SK-N-SH (cell line): ENCODE measurements at regions not wholly inside any gene's neighbourhood (a gene's known extent, or its start where the extent isn't known, plus 50 kb on each side); places are given as distances from the start of the nearest gene placed in this dataset.

Experiments
- CTCF ChIA-PET: fragments of 300-600, 350-600 bp; formaldehyde crosslinking; extraction: SDS; loops from one replicate; lab custom pipeline; 2021; lab: Yijun Ruan, JAX
- POLR2A ChIA-PET: fragments of 350-600 bp; sonication (Branson Sonifier 250); formaldehyde crosslinking; extraction: SDS; loops from one replicate; lab custom pipeline; 2020; ENCODE audit warnings: antibody characterized with exemption, inconsistent platforms; lab: Yijun Ruan, JAX
- DNase-seq: peaks from one replicate; pipeline ENCODE4 v3.0.0; 2012
- H2AFZ ChIP-seq: fragments of 200-600 bp; sonication (generic); 2 replicates; pipeline ENCODE4 v1.8.1; 2016; ENCODE audit warnings: antibody characterized with exemption, mild to moderate bottlenecking, low read depth
- H3F3A ChIP-seq: fragments of 200-600 bp; sonication (generic); replicated peaks from 2 replicates; pipeline ENCODE3; 2016; ENCODE audit warnings: antibody characterized with exemption, mild to moderate bottlenecking; ENCODE audit not compliant: insufficient read depth
- H3K27ac ChIP-seq, 2 experiments: fragments of 200-500 bp in 1 of 2; fragments of 200-600 bp in 1 of 2; sonication (Bioruptor generic) in 1 of 2; sonication (generic), shearing (Covaris generic) in 1 of 2; 2 replicates each; pipeline versions ENCODE4 v1.5.1 to v1.6.1; 2014 to 2016; ENCODE audit warnings: low read depth in 2 of 2, inconsistent platforms in 1 of 2, low read length in 1 of 2, mild to moderate bottlenecking in 1 of 2, mixed read lengths in 1 of 2
- H3K27me3 ChIP-seq: fragments of 200-600 bp; sonication (generic), shearing (Covaris generic); 2 replicates; pipeline ENCODE4 v1.6.1; 2016; ENCODE audit warnings: mixed run types; ENCODE audit not compliant: insufficient read depth
- H3K36me3 ChIP-seq, 2 experiments: fragments of 200-500 bp in 1 of 2; fragments of 200-600 bp in 1 of 2; sonication (Bioruptor generic) in 1 of 2; sonication (generic) in 1 of 2; replicated peaks in 1 of 2; 2 replicates each; pipeline versions ENCODE3 to v1.5.1; 2014 to 2016; ENCODE audit warnings: low read length in 1 of 2, mild to moderate bottlenecking in 1 of 2; ENCODE audit not compliant: insufficient read depth in 2 of 2, control insufficient read depth in 1 of 2
- H3K4me1 ChIP-seq, 2 experiments: fragments of 200-500 bp in 1 of 2; fragments of 200-600 bp in 1 of 2; sonication (Bioruptor generic) in 1 of 2; sonication (generic), shearing (Covaris generic) in 1 of 2; 2 replicates each; pipeline versions ENCODE4 v1.5.1 to v1.6.1; 2014 to 2016; ENCODE audit warnings: low read depth in 1 of 2, low read length in 1 of 2, mixed run types in 1 of 2; ENCODE audit not compliant: insufficient read depth in 2 of 2, control insufficient read depth in 1 of 2
- H3K4me2 ChIP-seq: fragments of 200-600 bp; sonication (generic), shearing (Covaris generic); 2 replicates; pipeline ENCODE4 v1.6.1; 2017; ENCODE audit warnings: mixed run types
- H3K4me3 ChIP-seq, 2 experiments: fragments of 200-500 bp in 1 of 2; fragments of 200-600 bp in 1 of 2; sonication (Bioruptor generic) in 1 of 2; sonication (generic), shearing (Covaris generic) in 1 of 2; 2 replicates each; pipeline versions ENCODE4 v1.5.1 to v1.8.1; 2014 to 2016; ENCODE audit warnings: low read depth in 2 of 2, inconsistent platforms in 1 of 2, low read length in 1 of 2, mild to moderate bottlenecking in 1 of 2, mixed read lengths in 1 of 2, moderate library complexity in 1 of 2
- H3K79me2 ChIP-seq: fragments of 200-600 bp; sonication (generic); 2 replicates; pipeline ENCODE4 v1.8.1; 2017; ENCODE audit warnings: mild to moderate bottlenecking; ENCODE audit not compliant: insufficient read depth
- H3K9ac ChIP-seq: fragments of 200-600 bp; sonication (generic); 2 replicates; pipeline ENCODE4 v1.6.1; 2017; ENCODE audit warnings: mixed run types
- H3K9me2 ChIP-seq: fragments of 200-600 bp; sonication (generic); 2 replicates; pipeline ENCODE4 v1.6.1; 2017; ENCODE audit warnings: mixed run types
- H3K9me3 ChIP-seq: fragments of 200-600 bp; sonication (generic); 2 replicates; pipeline ENCODE4 v1.6.1; 2017; ENCODE audit warnings: mixed run types, mild to moderate bottlenecking, moderate library complexity
- H4K20me1 ChIP-seq: fragments of 200-600 bp; sonication (generic); 2 replicates; pipeline ENCODE4 v1.6.1; 2017; ENCODE audit warnings: mild to moderate bottlenecking, mixed run types; ENCODE audit not compliant: insufficient read depth
- ELF1 ChIP-seq: IDR thresholded peaks from 2 replicates; pipeline ENCODE4 v1.4.0; 2012
- EZH2phosphoT487 ChIP-seq: fragments of 200-600 bp; sonication (generic); IDR thresholded peaks from 2 replicates; pipeline ENCODE4 v1.6.1; 2017; ENCODE audit warnings: low read depth, mixed run types, mild to moderate bottlenecking, antibody characterized with exemption, moderate library complexity, borderline replicate concordance
- FOXJ3 ChIP-seq: sonication (generic); formaldehyde crosslinking; IDR thresholded peaks from 2 replicates; pipeline ENCODE4 v1.5.1; 2020; ENCODE audit warnings: mild to moderate bottlenecking, missing genetic modification reagents
- GABPA ChIP-seq: IDR thresholded peaks from 2 replicates; pipeline ENCODE4 v1.4.0; 2012; ENCODE audit warnings: low read depth, mild to moderate bottlenecking
- GATA2 ChIP-seq: sonication (generic); formaldehyde crosslinking; IDR thresholded peaks from 2 replicates; pipeline ENCODE4 v1.5.0; 2020; ENCODE audit warnings: mild to moderate bottlenecking, missing genetic modification reagents
- IRF3 ChIP-seq: fragments of 150-350 bp; IDR thresholded peaks from 2 replicates; pipeline ENCODE4 v1.6.1; 2016; ENCODE audit warnings: mild to moderate bottlenecking, low read depth, low read length
- JUND ChIP-seq: IDR thresholded peaks from 2 replicates; pipeline ENCODE4 v1.4.0; 2012
- MAX ChIP-seq: IDR thresholded peaks from 2 replicates; pipeline ENCODE4 v1.4.0; 2012; ENCODE audit warnings: low read depth
- MEF2A ChIP-seq: IDR thresholded peaks from 2 replicates; pipeline ENCODE4 v1.4.0; 2012; ENCODE audit warnings: low read depth, borderline replicate concordance
- MXI1 ChIP-seq: IDR thresholded peaks from 2 replicates; pipeline ENCODE4 v1.6.1; 2012; ENCODE audit warnings: mild to moderate bottlenecking, low read depth, low read length, improper control_type of control experiment
- NRF1 ChIP-seq: IDR thresholded peaks from 2 replicates; pipeline ENCODE4 v1.6.1; 2012; ENCODE audit warnings: low read depth, mild to moderate bottlenecking, low read length
- PBX3 ChIP-seq: IDR thresholded peaks from 2 replicates; pipeline ENCODE4; 2012
- POLR2AphosphoS5 ChIP-seq: IDR thresholded peaks from 2 replicates; pipeline ENCODE4 v1.6.1; 2012; ENCODE audit warnings: low read depth, low read length
- RAD21 ChIP-seq: IDR thresholded peaks from 2 replicates; pipeline ENCODE4 v1.6.1; 2012; ENCODE audit warnings: mild to moderate bottlenecking, low read length
- RCOR1 ChIP-seq: fragments of 150-350 bp; IDR thresholded peaks from 2 replicates; pipeline ENCODE4 v1.6.1; 2017; ENCODE audit warnings: antibody characterized with exemption, low read length
- RFX5 ChIP-seq: IDR thresholded peaks from 2 replicates; pipeline ENCODE4 v1.6.1; 2012; ENCODE audit warnings: mild to moderate bottlenecking, improper control_type of control experiment, low read length
- RXRA ChIP-seq: IDR thresholded peaks from 2 replicates; pipeline ENCODE4 v1.4.0; 2012; ENCODE audit warnings: low read depth, mild to moderate bottlenecking, borderline replicate concordance
- SIN3A ChIP-seq: IDR thresholded peaks from 2 replicates; pipeline ENCODE4 v1.6.1; 2012; ENCODE audit warnings: low read depth, mild to moderate bottlenecking, low read length, moderate library complexity, borderline replicate concordance
- SMC3 ChIP-seq: IDR thresholded peaks from 2 replicates; pipeline ENCODE4 v1.6.1; 2012; ENCODE audit warnings: low read depth, low read length, improper control_type of control experiment
- TAF1 ChIP-seq: IDR thresholded peaks from 2 replicates; pipeline ENCODE4 v1.6.1; 2012; ENCODE audit warnings: low read depth, mild to moderate bottlenecking, low read length, moderate library complexity, borderline replicate concordance
- TCF12 ChIP-seq: IDR thresholded peaks from 2 replicates; pipeline ENCODE4 v1.4.0; 2012
- TEAD4 ChIP-seq: IDR thresholded peaks from 2 replicates; pipeline ENCODE4 v1.4.0; 2012; ENCODE audit warnings: mild to moderate bottlenecking, borderline replicate concordance; ENCODE audit not compliant: insufficient read depth
- USF1 ChIP-seq: IDR thresholded peaks from 2 replicates; pipeline ENCODE4 v1.4.0; 2012; ENCODE audit warnings: low read depth, borderline replicate concordance
- YY1 ChIP-seq: IDR thresholded peaks from 2 replicates; pipeline ENCODE4 v1.4.0; 2012; ENCODE audit warnings: low read depth, mild to moderate bottlenecking
- WGBS: methylation state at CpG from one replicate; pipeline ENCODE4 v1.1.6; 2017; ENCODE audit warnings: low lambda C conversion rate; 5-methylcytosine and 5-hydroxymethylcytosine counted together

- Histone ChIP-seq H3K27ac (no peak overlapping the region), H3K9ac (no peak overlapping the region), H3K4me3 (no peak overlapping the region), H3K27me3 (peaks cover 8% of the 10 kb centered on the region; the same call in 1 of the 2 replicates), H3K9me2 (no peaks in the 10 kb centered on the region), H3K4me1 (no peaks in the 10 kb centered on the region), H3K79me2 (no peaks in the 10 kb centered on the region), H4K20me1 (no peaks in the 10 kb centered on the region), H3K4me2 (peak overlapping the region; percentile 47), H3K9me3 (no peaks in the 10 kb centered on the region), H2AFZ (no peak overlapping the region), H3K36me3 (no peaks in the 10 kb centered on the region), H3F3A (no peaks in the 10 kb centered on the region)
- TF ChIP-seq SIN3A: no peak
- TF ChIP-seq YY1: no peak
- no peak for TF ChIP-seq ELF1
- TF ChIP-seq RFX5: no peak
- TF ChIP-seq IRF3: no peak
- TF ChIP-seq POLR2AphosphoS5: no peak
- no peak for TF ChIP-seq FOXJ3
- no peak for TF ChIP-seq MEF2A
- no peak for TF ChIP-seq SMC3
- no peak for TF ChIP-seq MXI1
- TF ChIP-seq NRF1: no peak
- TF ChIP-seq RAD21: no peak
- TF ChIP-seq GATA2 (CRISPR knock-in tag): no peak
- TF ChIP-seq TAF1: no peak
- no peak for TF ChIP-seq TEAD4
- CTCF ChIA-PET: interaction anchor here (0.7 kb wide), 1 partner anchor 873 kb away, joined by 3 read pairs; no protein-coding TSS in a partner anchor
- WGBS: 0% methylated on average over 2 of the region's 2 CpGs
- no peak for DNase-seq
- POLR2A ChIA-PET: no interaction called here
Measured at GRCh38 chr2:156864325-156864724, 393.2 kb upstream of the GALNT5 start.

GRCh38 chr2:156864753-156865152 is 392.8 kb upstream of the GALNT5 start:
- Histone ChIP-seq H4K20me1 (no peaks in the 10 kb centered on the region), H3K36me3 (no peaks in the 10 kb centered on the region), H3K27me3 (peaks cover 8% of the 10 kb centered on the region; the same call in 1 of the 2 replicates), H3K4me2 (peak overlapping the region; percentile 47), H3F3A (no peaks in the 10 kb centered on the region), H2AFZ (no peak overlapping the region), H3K4me1 (no peaks in the 10 kb centered on the region), H3K9me3 (no peaks in the 10 kb centered on the region), H3K79me2 (no peaks in the 10 kb centered on the region), H3K4me3 (no peak overlapping the region), H3K9me2 (no peaks in the 10 kb centered on the region), H3K27ac (no peak overlapping the region), H3K9ac (no peak overlapping the region)
- CTCF ChIA-PET: interaction anchor here (0.7 kb wide), 1 partner anchor 873 kb away, joined by 3 read pairs; no protein-coding TSS in a partner anchor
- no peak for DNase-seq
- 7% methylated on average over 6 of the region's 6 CpGs for whole genome bisulfite sequencing
- POLR2A ChIA-PET: no interaction called here
- no peak for TF ChIP-seq SIN3A
- no peak for TF ChIP-seq RXRA
- TF ChIP-seq GATA2 (CRISPR knock-in tag): no peak
- TF ChIP-seq PBX3: no peak
- no peak for TF ChIP-seq FOXJ3
- no peak for TF ChIP-seq GABPA
- TF ChIP-seq MXI1: no peak
- no peak for TF ChIP-seq RCOR1
- no peak for TF ChIP-seq TEAD4
- no peak for TF ChIP-seq JUND
- no peak for TF ChIP-seq USF1
- no peak for TF ChIP-seq SMC3
- no peak for TF ChIP-seq POLR2AphosphoS5
- TF ChIP-seq TCF12: no peak
- no peak for TF ChIP-seq EZH2phosphoT487
- no peak for TF ChIP-seq MAX
